ENCODE measurements at regions not wholly inside any gene's neighbourhood (a gene's known extent, or its start where the extent isn't known, plus 50 kb on each side); places are given as distances from the start of the nearest gene placed in this dataset.

- no peak for TF ChIP-seq CTCF (conservative IDR thresholded peaks at IDR 0.05; ENCODE audit: low read depth, low read length)
- no peak for TF ChIP-seq EZH2 (IDR thresholded peaks at IDR 0.05; ENCODE audit: low read length, unreplicated experiment)
- TF ChIP-seq EZH2phosphoT487 (IDR thresholded peaks at IDR 0.05; ENCODE audit: borderline replicate concordance, low read length): no peak
Observed at GRCh38 chr2:234710587-234710986, 213.7 kb upstream of the ARL4C start.
